GM18499 (cell line): ENCODE measurements at regions not wholly inside any gene's neighbourhood (a gene's known extent, or its start where the extent isn't known, plus 50 kb on each side); places are given as distances from the start of the nearest gene placed in this dataset.
"Not testable (repeated sequence)": the region's sequence is repeated elsewhere in the genome, so short reads cannot be mapped to it uniquely, and the experiment has no call there.

Experiments used
- ATAC-seq: cut with Tn5 transposase; IDR thresholded peaks from one replicate; pipeline ENCODE4 v1.9.1; 2021; ENCODE audit warnings: moderate number of reproducible peaks; ENCODE audit not compliant: insufficient read depth, unreplicated experiment

- ATAC-seq: no peak
These were observed 59.2 kb upstream of the ATP5PO start for GRCh38 chr21:33974513-33975468.

- ATAC-seq: no peak
These were observed 57.7 kb upstream of the ATP5PO start for GRCh38 chr21:33973268-33973667.

- no peak for ATAC-seq
These were observed 56.9 kb upstream of the ATP5PO start for GRCh38 chr21:33972539-33972938.

DNA sequence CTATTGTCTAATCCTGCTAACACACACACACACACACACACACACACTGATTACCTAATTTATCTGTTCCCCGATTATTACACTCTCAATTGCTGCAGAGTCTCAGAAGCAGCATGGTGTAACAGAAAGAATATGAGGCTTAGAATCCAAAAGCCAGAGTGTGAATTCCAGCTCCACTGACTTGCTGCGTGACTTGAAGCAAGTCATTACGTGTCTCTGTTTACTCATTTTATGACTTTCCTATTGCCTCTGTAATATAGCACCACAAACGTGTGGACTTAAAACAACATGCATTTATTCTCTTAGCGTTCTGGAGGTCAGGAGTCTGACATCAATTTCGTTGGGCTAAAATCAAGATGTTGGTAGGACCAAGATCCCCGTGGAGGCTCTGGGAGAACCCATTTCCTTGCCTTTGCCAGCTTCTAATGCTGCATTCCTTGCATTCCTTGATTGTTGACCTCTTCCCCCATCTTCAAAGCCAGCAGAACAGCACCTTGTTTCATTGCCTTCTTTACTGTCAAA lies 55.9 kb upstream of the ATP5PO start:
- ATAC-seq: no peak

DNA sequence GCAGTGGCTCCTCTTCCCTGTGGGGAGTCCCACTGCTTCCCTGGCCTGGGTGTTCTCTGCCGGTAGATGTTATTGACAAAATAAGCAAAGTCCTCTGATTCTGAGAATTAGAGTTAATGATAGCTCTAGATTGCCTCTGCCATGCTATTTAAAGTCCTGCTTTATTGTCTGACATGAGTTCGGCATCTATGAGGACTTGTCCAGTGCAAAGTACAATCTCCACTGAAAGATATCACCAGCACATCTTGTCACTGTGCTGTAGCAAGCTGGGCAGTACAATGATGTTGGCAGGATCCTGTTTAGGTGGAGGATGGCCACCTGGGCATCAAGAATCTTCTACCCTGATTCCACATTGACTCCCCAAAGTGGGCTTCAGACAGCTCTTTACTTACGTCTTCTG lies 54.0 kb upstream of the ATP5PO start:
- ATAC-seq: no peak

DNA sequence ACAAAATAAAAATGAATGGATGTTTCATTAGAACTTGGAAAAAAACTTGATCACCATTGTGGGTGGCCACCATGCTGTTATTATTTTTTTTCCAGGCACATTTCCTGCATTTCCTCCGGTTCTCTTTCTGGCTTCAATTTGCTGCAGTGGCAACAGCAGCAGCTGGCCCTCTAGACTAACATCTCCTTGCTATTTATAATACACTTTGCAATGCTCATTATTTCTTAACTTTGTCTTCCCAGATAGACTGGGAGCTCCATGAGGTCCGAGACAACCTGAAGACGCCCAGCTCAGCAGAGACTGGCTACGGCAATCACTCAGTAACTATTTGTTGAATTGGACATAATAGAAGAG lies 53.4 kb upstream of the ATP5PO start:
- ATAC-seq: no peak

DNA sequence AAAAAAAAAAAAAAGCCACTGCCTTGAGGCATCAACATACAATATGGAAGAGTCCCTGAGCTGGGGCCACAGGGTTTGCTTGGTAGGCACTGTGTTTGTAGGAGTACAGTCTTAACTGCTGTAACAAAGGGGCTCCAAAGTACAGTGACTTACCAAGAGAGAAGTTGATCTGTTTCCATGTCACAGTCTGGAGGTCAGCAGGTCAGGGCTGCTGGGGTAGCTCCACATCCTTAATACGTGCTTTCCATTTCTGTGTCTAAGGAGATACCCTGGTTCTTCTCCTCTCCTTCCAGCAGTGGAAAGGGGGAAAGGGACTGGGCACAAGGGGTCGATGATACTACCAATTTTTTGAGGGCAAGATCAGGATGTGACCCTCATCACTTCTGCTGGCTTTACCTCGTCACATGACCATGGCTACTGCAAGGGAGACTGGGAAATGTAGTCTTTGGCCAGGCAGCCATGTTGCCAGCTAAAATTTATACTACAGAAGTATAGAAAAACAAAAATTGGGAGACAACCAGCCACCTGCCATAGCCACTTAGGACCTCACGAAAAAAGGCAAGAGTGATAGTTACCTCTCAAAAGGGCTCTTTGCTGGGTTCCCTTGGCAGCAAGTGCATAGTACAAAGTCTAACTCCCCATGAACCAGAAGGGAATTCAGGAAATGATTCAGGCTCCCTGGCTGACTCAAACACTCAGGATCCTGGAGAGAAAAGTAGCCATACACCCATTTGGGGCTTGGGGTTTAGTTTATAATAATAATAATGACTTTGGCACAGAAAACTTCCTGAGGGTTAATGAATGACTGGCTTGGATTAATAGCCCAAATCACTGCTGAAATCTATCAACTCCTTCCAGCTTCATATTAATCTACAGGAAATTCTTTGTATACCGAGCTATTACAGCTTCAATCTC lies 52.7 kb upstream of the ATP5PO start:
- ATAC-seq: no peak

GRCh38 chr21:33967086-33967571 lies 51.5 kb upstream of the ATP5PO start:
- ATAC-seq: no peak

DNA sequence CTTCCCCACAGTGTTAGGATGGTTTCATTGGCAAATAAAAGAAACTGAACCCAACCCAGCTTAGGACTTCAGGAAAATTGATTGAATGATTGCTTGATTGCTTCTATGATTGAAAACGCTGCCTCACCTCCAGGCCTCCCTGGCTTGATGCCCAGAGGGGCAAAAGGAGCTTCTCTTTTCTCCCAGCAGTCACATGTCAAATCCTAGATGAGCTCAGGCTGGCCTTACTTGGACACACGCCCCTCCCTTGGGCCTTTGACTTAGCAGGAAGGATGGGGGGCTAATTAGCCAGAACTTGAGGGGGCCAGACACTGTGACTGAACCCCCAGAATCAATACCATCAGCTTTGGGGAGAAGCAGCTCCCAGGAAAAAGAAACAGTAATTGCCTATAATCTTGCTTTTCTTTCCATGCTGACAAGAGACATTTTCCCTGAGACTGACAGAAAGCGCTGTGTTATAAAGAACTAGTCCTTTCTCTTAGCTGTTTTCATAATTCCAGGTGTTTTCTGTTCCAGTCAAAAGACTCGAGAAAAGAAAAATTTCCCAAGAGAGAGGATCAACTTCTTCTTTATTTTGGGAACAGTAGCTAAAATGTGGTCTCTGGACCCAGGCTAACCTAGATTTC lies 50.8 kb upstream of the ATP5PO start:
- ATAC-seq: no peak

DNA sequence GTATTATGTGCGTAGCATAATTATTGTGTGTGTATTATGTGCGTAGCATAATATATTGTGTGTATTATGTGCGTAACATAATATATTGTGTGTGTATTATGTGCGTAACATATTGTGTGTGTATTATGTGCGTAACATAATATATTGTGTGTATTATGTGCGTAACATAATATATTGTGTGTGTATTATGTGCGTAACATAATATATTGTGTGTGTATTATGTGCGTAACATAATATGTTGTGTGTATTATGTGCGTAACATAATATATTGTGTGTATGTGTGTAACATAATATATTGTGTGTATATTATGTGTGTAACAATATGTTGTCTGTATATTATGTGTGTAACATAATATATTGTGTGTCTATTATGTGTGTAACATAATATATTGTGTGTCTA lies 50.1 kb upstream of the ATP5PO start:
- ATAC-seq: not testable (repeated sequence)
